ENCODE measurements at regions not wholly inside any gene's neighbourhood (a gene's known extent, or its start where the extent isn't known, plus 50 kb on each side); places are given as distances from the start of the nearest gene placed in this dataset.

DNA sequence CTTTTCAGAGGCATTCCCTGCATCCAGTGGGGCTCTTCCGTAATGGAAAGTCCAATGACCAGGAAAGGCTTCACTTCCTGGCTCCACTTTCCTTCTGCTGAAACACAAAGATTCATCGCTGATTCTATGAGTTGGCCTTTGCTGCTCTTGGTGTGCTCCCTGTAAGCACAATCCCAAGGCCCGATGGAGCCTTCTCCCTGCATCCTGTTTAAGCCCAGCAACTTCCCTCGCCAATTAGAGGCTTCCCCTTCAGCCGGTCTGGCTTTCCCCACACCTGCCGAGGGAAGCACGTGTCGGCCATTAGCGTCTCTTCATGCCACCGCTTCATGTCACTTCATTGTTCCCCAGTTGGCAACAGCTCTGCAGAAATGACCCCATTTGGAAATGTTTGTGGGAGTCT lies 693.9 kb downstream of the MED13L start:
- no peak for DNase-seq (ENCODE audit: low read depth in 2 of 2)

DNA sequence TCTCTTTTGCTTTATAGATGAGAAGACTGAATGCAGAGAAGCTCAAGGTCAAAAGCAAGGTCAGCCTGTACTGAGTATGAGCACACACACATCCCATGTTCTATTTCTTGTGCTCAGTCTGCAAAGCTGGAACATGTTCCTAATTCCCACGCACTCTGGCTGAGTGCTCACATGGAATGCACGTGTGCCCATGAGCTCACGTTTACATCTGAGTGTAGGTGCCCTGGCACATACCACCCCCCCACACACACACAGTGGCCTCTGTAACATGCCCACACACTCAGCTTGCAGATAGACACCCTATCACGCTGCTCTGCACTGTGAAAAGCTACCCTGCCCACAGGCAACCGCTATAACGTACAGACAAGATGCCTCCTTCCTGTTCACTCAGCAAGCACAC lies 700.1 kb downstream of the MED13L start:
- no peak for DNase-seq (ENCODE audit: low read depth in 2 of 2)

DNA sequence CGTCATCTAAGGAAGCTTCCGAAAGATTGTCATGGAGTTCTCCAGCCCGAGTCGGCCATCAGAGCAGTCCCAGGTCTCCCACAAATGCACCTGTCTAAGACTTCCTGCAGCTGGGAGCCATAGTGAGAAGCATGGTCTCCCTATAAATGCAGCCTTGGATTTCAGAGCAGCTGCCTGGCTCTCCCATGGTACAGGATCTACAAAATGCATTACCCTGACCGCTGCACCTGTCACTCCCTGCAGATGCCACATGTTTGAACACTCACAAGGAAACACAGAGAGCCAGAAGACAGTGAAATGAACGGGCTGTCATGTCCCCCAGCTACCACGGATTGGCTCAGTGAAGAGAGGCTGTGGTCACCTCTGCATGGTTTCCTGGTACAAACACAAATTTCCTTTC lies 702.7 kb downstream of the MED13L start:
- DNase-seq (ENCODE audit: low read depth in 2 of 2): no peak

DNA sequence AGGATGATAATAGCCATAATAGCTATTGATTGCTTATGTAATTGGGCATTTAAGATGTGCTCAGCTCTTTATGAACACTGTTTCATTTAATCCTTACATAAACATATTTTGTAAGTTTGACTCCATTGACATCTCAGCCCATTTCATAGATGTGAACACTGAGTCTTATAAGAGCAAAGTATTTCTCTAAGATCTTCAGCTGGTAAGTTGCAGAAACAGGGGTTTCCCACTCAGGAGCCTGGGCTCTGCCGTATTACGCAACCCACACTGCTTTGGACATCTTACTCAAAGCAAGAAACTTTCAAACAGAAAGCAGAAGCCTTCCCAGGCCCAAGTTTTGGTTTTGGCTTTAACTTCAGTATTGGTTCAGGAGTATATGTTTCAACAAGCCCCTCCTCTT lies 705.1 kb downstream of the MED13L start:
- DNase-seq (ENCODE audit: low read depth in 2 of 2): no peak

DNA sequence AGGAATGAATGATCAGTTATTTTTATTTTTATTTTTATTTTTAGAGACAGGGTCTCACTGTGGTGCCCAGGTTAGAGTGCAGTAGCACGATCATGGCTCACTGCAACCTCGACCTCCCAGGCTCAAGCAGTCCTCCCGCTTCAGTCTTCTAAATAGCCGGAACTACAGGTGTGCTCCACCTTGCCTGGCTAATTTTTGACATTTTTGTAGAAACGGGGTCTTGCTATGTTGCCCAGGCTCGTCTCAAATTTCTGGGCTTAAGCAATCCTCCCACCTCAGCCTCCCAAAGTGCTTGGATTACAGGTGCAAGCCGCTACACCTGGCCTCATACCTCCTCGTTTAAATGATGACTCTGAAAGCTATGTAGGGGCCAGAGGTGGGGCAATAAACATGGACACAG lies 706.0 kb downstream of the MED13L start:
- DNase-seq (ENCODE audit: low read depth in 2 of 2): no peak

DNA sequence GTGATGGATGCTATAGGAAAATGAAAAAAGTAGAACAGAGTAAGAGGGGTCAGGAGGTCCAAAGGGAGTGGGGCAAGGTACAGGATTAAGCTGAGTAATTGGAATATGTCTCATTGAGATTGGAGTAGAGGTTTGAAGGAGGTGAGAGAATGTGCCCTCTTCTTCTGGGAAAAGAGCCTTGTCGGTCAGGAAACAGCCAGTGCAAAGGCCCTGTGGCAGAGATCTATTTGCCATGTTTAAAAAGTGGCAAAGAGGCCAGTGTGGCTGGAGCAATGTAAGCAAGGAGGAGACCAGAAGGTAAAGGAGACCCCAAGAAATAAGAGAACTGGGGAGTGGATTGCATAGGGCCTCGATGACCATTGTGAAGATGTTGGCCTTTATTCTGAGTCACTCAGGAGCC lies 706.5 kb downstream of the MED13L start:
- DNase-seq (ENCODE audit: low read depth in 2 of 2): no peak

DNA sequence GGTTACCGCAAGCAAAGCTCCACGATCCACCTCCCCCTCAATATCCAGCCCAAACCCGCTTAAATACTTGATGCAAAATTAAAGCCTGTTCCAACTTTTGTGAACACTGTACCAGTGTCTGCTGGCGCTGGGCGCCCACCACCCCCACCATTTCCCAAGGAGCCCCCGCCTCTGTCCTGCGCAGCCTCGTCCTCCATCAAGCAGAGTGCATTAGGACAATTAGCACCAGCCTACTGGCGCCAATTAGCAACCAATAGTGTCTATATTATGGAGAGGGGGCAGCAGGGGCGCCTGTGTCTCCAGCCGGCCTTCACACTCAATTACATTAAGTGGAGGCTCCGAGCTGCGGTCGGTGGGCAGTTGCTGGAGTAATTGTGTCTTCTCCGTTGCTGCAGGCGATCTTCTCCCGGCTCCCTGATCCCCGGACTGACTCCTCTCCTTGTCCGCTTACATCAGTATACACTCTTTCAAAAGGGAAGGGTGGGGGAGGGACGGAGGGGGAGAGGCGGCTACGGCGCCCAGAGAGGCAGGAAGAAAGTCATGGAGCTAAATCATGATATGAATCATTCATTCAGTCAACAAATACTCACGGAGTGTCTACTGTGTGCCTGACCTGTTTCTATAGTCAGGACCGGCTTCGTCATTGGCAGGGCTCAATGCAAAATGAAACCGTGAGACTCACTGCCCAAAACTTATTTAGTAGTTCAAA lies 707.3 kb downstream of the MED13L start:
- DNase-seq (ENCODE audit: low read depth in 2 of 2): no peak

DNA sequence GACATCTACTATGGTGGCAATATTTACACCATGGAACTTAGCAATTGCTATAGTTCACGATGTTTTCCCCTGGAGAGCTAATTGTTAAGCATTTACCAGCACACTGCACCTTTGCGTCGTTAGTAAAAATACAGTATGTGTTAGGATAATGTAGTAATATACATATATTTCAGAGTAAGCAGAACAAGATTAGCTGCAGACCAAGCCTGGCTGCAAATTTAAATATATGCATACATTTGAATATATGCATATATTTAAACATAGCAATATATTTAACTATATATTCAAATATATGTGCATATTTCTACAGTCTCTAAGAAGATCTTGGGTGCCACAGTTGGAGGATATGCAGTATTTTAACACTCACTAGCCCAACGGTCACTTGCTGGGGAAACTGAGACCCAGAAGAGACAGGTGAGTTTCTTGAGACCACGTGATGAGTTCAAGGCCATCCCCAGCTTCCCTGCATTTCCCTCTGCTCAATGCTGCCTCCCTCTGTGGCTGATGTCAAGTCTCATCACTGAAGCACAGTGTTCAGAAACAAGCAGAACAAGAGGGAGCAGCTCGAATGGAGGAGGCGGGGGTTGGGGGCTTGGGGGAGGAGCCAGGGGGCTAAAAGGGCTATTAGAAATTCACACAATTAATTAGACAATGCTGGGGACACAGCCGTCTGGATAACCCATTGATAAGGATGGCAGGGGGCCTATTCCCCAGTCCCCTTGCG lies 708.0 kb downstream of the MED13L start:
- no peak for DNase-seq (ENCODE audit: low read depth in 2 of 2)

DNA sequence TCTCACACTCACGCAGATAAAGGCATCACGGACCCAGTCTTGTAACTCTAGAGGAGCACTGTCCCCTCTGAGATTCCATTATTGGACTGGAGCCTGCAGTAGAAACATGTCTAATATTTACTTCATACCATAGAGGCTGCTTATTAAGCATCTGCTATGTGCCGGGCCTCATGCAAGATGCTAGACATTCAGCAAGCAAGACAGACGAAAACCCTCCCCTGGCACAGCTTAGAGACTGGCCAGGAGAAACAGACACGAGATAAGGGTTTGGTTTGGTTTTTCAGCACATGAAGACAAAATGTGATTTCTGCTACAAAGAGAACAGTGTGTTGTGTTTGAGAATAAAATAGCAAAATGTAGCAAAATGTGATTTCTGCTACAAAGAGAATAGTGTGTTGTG lies 719.2 kb downstream of the MED13L start:
- no peak for DNase-seq (ENCODE audit: low read depth in 2 of 2)

DNA sequence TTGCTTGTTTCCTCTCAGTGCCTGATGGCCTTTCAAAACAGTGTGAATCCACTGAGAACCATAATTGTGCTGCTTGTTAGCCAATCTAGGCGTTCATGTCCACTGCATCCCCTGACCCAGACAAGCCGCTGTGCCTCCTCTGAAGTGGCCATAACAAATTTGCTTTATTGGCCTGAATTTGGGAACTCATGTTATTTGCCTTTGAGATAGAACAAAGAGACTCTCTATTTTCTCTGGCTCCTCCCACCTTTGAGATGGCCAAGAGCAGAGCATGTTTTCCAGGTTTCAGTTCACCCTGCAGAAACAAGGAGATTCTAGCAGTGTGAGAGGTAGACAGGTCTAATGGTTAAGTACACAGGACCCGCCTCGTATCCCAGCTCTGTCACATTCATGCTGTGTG lies 723.9 kb downstream of the MED13L start:
- no peak for DNase-seq (ENCODE audit: low read depth in 2 of 2)

DNA sequence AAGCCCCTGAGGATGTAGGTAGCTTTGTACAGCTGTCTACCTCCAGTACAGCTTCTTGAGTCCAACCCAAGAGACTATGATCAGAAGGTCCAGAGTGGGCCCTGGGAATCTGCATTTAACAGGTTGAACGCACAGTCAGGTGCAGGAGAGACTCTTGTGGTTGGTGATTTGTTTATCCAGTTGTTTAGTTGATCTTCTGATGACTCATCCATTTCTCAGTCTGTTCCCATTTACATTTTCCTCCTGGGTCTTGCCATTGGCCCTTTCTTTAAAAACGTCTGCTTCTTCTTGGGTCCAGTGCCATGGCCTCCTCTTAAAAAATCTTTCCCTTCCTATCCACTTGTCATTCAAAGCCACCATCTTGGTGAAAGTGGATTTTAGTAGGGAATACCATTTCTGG lies 734.2 kb downstream of the MED13L start:
- no peak for DNase-seq (ENCODE audit: low read depth in 2 of 2)

DNA sequence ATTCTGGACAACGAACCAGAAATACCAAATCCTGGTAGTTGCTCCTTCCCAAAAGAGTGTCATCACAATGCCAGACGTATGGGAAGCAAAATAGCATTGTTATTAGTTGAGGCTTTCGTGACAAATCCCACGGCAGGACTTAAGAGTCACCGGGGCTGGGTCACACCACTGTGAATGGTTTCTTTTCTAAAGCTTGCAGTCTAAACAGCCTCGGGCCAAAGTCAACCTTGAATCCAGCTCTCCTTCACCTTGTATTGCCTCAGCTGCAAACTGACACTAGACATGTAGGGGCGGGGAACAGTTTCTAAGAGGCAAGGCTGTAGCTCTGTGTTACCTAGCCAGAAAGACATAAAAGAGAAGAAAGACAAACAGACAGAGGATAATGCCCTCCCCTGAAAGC lies 734.8 kb downstream of the MED13L start:
- DNase-seq (ENCODE audit: low read depth in 2 of 2): no peak

DNA sequence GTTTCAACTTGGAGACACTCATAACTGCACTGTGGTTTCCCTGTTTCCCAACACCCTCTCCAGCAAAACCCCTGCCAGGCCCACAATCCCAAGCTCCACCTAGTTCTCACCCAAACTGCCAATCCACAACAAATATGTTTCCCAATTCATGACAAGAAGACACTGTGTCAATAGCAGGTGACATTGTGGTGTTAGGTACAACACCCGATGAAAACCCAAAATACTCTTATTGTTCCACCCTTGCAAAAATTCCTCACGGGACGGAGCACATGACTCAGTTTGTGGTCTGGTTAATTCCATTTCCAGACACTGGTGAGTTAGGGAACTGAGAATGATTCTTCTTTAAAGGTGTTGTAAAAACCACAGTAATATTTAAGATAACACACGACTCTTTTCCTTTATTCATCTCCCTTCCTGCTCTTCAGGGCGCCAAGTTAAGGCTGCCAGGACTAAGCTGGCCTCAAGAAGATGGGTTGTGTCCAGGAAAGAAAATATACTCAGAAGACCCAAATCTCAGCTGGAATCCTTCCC lies 735.5 kb downstream of the MED13L start:
- DNase-seq (ENCODE audit: low read depth in 2 of 2): no peak

DNA sequence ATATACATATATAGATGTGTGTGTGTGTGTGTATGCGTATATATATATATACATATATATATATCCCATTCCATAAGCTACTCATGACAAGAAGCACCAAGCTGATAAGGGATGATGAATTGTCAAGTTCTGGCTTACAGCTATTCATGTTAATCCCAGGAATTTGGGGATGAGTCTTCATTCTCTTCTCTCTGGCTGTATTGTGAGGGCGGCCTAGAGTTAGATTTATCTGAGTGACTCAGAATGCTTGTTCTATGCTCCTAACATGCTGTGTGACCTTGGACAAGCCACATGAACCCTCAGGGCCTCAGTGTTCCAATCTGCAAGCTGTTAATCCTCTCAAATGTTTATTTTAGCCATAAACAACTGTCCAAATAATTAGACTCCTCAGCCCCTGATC lies 749.0 kb downstream of the MED13L start:
- no peak for DNase-seq (ENCODE audit: low read depth in 2 of 2)

DNA sequence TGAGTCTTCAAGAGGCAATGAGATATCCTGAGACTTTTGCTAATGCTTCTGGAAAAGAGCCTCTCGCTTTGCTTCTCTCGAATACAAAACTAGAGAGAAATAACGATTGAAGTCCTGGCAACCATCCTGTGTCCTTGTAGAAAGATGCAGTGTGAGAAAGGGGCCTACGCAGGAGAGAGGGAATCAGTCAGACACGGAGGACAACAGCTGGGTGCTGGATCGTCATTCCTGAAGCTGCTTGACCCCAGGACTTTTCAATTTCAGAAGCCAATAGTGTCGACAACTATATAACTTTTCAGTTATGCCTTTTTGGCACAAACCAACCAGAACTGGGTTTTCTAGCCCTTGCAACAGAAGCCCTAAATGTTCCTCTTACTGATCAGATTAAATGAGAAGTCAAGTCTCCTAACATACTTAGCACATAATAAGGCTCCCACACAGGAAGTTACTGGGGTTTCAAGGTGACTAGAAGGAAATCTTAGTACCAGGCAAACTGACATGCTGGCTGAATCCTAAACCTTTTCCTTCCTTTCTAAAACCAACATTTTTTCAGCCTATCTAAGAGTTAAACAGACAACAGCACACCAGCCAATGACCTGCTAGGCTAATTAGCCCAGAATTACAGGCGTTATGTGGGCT lies 755.6 kb downstream of the MED13L start:
- DNase-seq (ENCODE audit: low read depth in 2 of 2): no peak

DNA sequence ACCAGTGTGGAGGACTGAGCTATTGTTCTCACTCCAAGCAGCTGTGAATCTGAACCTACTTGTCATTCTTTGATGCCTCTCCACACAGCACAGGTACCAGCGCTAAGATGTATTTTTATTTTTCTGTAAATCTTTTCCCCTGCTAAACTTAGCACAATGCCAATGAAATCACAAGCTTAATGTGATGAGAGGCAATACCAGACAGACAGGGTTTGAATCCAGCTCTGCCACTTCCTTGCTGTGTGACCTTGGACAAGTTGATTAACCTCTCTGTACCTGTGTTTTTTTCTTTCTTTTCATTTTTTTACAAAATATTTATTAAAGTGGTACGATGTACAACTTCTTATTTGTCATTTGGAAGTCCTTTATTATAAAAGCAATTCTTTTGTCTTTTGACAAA lies 757.6 kb downstream of the MED13L start:
- DNase-seq (ENCODE audit: low read depth in 2 of 2): no peak

DNA sequence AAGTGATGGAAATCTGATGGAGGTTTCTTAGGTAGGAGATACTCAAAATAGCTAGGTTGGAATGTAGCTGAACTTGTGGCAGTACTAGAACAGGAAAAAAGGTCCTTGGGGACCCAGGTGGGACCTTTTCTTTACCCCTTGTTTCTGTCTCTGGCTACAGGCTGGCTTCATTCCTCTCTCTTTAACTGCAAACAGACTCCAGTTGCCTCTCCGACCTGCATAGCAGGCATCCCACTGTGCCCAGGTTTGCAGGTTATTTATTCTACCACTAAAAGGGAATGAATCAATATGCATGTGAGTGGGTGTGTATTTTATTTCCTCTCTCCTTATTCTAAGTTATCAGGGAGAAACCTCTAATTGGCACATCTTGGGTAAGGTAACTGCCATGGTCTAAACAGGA lies 758.1 kb downstream of the MED13L start:
- DNase-seq (ENCODE audit: low read depth in 2 of 2): no peak

DNA sequence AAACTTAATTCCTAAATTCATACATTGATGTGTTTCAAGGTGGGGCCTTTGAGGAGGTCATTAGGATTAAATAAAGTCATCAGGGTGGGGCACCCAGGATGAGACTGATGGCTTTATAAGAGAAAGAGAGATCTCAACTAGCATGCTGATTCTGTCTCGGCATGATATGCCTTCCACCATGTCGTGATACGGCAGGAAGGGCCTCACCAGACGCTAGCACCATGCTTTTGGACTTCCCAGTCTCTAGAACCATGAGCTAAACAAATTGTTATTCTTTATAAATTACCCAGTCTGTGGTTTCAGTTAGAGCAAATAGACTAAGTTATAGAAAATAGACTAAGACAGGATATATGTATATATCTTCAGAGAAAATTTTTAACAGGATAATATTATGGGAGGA lies 759.6 kb downstream of the MED13L start:
- DNase-seq (ENCODE audit: low read depth in 2 of 2): no peak

DNA sequence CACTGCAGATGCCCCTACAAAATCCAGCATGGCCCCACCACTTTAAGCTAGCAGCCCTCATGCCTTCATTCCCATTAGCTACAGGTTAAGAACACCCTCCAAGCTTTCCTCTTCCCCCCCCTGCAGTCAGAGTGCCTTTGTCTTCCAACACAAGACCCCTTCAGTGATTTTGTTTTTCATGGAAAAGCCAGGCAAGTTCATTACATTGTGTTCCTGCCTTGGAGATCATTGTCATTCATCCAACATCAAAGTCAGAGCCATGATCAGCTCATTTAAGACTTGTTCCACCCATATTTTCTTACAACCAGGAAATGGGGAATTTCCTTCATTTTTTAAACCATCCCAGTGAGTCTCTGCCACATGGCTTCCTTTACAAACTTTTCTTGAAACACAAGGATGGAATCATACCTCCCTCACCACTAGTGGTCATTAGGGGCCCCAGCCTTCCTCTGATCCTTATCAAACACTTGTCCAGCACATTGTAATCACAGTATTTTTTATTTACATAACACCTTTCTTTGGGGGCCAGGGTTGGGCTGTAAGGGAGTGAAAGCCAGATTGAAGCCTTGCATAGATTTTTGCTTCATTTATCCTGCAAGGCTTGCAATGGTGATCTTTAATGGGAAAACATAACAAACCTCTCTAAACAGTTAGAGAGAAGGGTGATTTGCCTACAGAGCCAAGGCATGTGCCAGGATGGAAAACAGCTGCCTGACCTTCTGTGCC lies 765.3 kb downstream of the MED13L start:
- DNase-seq (ENCODE audit: low read depth in 2 of 2): no peak

DNA sequence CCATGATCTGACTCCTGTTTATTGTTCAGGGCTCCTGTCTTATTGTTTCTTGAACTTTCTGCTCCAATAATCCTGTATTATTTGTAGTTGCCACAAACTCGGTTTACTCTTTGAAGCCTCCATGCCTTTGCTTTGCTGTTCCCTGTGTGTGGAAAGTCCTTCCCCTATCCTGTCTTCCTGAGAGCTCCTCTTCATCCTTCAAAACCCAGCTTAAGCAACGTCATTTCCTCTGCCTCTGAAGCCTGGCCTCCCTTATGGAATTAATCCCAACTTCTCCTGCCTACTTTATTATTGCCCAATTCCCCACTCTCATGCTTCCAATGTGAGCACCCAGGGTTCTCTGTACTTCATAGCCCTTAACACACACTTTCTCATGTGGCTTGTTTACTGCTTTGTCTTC lies 766.2 kb downstream of the MED13L start:
- no peak for DNase-seq (ENCODE audit: low read depth in 2 of 2)

DNA sequence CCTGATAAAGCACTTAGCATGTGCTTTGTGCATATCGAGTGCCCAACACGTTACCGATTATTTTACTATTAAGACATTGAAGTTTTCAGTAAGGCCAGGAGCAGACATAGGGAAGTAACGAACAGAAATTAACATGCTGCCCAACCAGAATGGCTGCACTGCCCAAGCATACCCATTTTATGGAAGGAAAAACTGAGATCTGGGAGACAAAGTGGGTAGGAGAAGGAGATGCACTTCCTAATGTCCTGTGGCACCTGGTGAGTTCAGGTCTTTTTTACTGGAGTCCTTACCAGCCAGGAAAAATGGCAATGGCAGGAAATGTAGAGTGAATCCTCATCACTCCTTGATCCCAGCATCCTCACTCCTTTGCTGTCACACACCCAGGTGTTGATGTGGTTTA lies 768.5 kb downstream of the MED13L start:
- no peak for DNase-seq (ENCODE audit: low read depth in 2 of 2)
